ENCODE measurements at regions not wholly inside any gene's neighbourhood (a gene's known extent, or its start where the extent isn't known, plus 50 kb on each side); places are given as distances from the start of the nearest gene placed in this dataset.

- no peak for DNase-seq (ENCODE audit: extremely low read depth, low read depth)
- TF ChIP-seq CTCF (IDR thresholded peaks at IDR 0.05; ENCODE audit: low read depth, low read length, missing control alignments), result no peak
- H3K4me3 ChIP-seq (replicated peaks; ENCODE audit: low read depth, low read length), result no peak overlapping the region
Observed at GRCh38 chr15:37740623-37741141, 193.8 kb upstream of the TMCO5A start.

- TF ChIP-seq CTCF (IDR thresholded peaks at IDR 0.05; ENCODE audit: low read depth, low read length, missing control alignments), result no peak
- no peak for DNase-seq (ENCODE audit: extremely low read depth, low read depth)
- no peak overlapping the region for H3K4me3 ChIP-seq (replicated peaks; ENCODE audit: low read depth, low read length)
Observed at GRCh38 chr15:37743826-37744225, 190.6 kb upstream of the TMCO5A start.

- TF ChIP-seq CTCF (IDR thresholded peaks at IDR 0.05; ENCODE audit: low read depth, low read length, missing control alignments), result no peak
- DNase-seq (ENCODE audit: extremely low read depth, low read depth), result no peak
Observed at GRCh38 chr15:37744521-37744920, 189.9 kb upstream of the TMCO5A start.

GRCh38 chr15:37751401-37751800, 183.0 kb upstream of the TMCO5A start:
- DNase-seq (ENCODE audit: extremely low read depth, low read depth), result no peak
- no peak overlapping the region for H3K4me3 ChIP-seq (replicated peaks; ENCODE audit: low read depth, low read length)
- no peak for TF ChIP-seq CTCF (IDR thresholded peaks at IDR 0.05; ENCODE audit: low read depth, low read length, missing control alignments)

More at GRCh38 chr15:37744521-37744920, 189.9 kb upstream of the TMCO5A start:
- H3K4me3 ChIP-seq (replicated peaks; ENCODE audit: low read depth, low read length), result no peak overlapping the region

- H3K4me3 ChIP-seq (replicated peaks; ENCODE audit: low read depth, low read length), result no peak overlapping the region
- TF ChIP-seq CTCF (IDR thresholded peaks at IDR 0.05; ENCODE audit: low read depth, low read length, missing control alignments), result no peak
- no peak for DNase-seq (ENCODE audit: extremely low read depth, low read depth)
Observed at GRCh38 chr15:37756407-37756806, 178.0 kb upstream of the TMCO5A start.

- TF ChIP-seq CTCF (IDR thresholded peaks at IDR 0.05; ENCODE audit: low read depth, low read length, missing control alignments), result no peak
- no peak for DNase-seq (ENCODE audit: extremely low read depth, low read depth)
- no peak overlapping the region for H3K4me3 ChIP-seq (replicated peaks; ENCODE audit: low read depth, low read length)
Observed at GRCh38 chr15:37758412-37758811, 176.0 kb upstream of the TMCO5A start.

GRCh38 chr15:37764733-37765191, 169.7 kb upstream of the TMCO5A start:
- H3K4me3 ChIP-seq (replicated peaks; ENCODE audit: low read depth, low read length), result no peak overlapping the region
- peak; percentile 56 for DNase-seq (ENCODE audit: extremely low read depth, low read depth)
- peak; percentile 68 for TF ChIP-seq CTCF (IDR thresholded peaks at IDR 0.05; ENCODE audit: low read depth, low read length, missing control alignments)
